PC-9 (cell line): ENCODE measurements at regions not wholly inside any gene's neighbourhood (a gene's known extent, or its start where the extent isn't known, plus 50 kb on each side); places are given as distances from the start of the nearest gene placed in this dataset.

ENCODE experiments used
- EZH2 ChIP-seq: fragments of 200-600 bp; sonication (generic); IDR thresholded peaks from 2 replicates; pipeline ENCODE4 v1.8.0; 2017; ENCODE audit warnings: antibody characterized with exemption, low read depth
- TF ChIP-seq, protein P1 (sequence below): fragments of 200-600 bp; sonication (generic); conservative IDR thresholded peaks from 2 replicates; pipeline ENCODE4 v1.6.1; 2017; ENCODE audit warnings: mixed run types, antibody characterized with exemption, mild to moderate bottlenecking, moderate library complexity

DNA sequence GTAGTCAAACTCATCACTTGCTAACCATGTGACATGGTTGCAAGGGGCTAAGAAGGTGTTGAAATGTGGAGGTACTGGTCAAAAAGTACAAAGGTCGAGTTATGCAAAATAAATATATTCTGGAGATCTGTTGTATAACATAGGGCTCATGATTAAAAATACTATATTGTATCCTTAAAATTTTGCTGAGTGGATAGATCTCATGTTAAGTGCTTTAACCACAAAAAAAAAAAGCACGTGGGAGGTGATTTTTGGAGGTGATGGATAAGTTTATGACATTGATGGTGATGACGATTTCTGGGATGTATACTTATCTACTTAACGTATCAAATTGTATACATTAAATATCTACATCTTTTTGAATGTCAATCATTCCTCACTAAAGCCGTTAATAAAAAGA lies 96.2 kb upstream of the PAPPA start:
- TF ChIP-seq, protein P1, sequence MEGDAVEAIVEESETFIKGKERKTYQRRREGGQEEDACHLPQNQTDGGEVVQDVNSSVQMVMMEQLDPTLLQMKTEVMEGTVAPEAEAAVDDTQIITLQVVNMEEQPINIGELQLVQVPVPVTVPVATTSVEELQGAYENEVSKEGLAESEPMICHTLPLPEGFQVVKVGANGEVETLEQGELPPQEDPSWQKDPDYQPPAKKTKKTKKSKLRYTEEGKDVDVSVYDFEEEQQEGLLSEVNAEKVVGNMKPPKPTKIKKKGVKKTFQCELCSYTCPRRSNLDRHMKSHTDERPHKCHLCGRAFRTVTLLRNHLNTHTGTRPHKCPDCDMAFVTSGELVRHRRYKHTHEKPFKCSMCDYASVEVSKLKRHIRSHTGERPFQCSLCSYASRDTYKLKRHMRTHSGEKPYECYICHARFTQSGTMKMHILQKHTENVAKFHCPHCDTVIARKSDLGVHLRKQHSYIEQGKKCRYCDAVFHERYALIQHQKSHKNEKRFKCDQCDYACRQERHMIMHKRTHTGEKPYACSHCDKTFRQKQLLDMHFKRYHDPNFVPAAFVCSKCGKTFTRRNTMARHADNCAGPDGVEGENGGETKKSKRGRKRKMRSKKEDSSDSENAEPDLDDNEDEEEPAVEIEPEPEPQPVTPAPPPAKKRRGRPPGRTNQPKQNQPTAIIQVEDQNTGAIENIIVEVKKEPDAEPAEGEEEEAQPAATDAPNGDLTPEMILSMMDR = no peak
- no peak for TF ChIP-seq EZH2
